ENCODE measurements at regions not wholly inside any gene's neighbourhood (a gene's known extent, or its start where the extent isn't known, plus 50 kb on each side); places are given as distances from the start of the nearest gene placed in this dataset.
A peak's percentile ranks its signal among the peaks of the same experiment; 100 is the strongest.
"Not testable (repeated sequence)": the region's sequence is repeated elsewhere in the genome, so short reads cannot be mapped to it uniquely, and the experiment has no call there.

GRCh38 chr7:121563177-121563576, 167.1 kb upstream of the FAM3C start:
- no peak for DNase-seq (ENCODE audit: low read depth in 2 of 2)

GRCh38 chr7:121562259-121562658, 166.2 kb upstream of the FAM3C start:
- DNase-seq (ENCODE audit: low read depth in 2 of 2), result no peak

GRCh38 chr7:121561717-121562116, 165.6 kb upstream of the FAM3C start:
- DNase-seq (ENCODE audit: low read depth in 2 of 2), result no peak

GRCh38 chr7:121560267-121560990, 164.3 kb upstream of the FAM3C start:
- no peak for DNase-seq (ENCODE audit: low read depth in 2 of 2)

GRCh38 chr7:121558288-121558687, 162.2 kb upstream of the FAM3C start:
- no peak for DNase-seq (ENCODE audit: low read depth in 2 of 2)

- DNase-seq (ENCODE audit: low read depth in 2 of 2), result no peak
Measured at GRCh38 chr7:121557034-121557892, 161.2 kb upstream of the FAM3C start.

GRCh38 chr7:121555558-121555957, 159.4 kb upstream of the FAM3C start:
- DNase-seq (ENCODE audit: low read depth in 2 of 2), result no peak

GRCh38 chr7:121547544-121548092, 151.5 kb upstream of the FAM3C start:
- no peak for DNase-seq (ENCODE audit: low read depth in 2 of 2)

- DNase-seq (ENCODE audit: low read depth in 2 of 2), result no peak
Measured at GRCh38 chr7:121546632-121547543, 150.8 kb upstream of the FAM3C start.

GRCh38 chr7:121545418-121545817, 149.3 kb upstream of the FAM3C start:
- DNase-seq (ENCODE audit: low read depth in 2 of 2), result no peak

- no peak for DNase-seq (ENCODE audit: low read depth in 2 of 2)
Measured at GRCh38 chr7:121544726-121545125, 148.6 kb upstream of the FAM3C start.

GRCh38 chr7:121544238-121544637, 148.1 kb upstream of the FAM3C start:
- DNase-seq (ENCODE audit: low read depth in 2 of 2), result no peak

GRCh38 chr7:121541457-121541856, 145.3 kb upstream of the FAM3C start:
- DNase-seq (ENCODE audit: low read depth in 2 of 2), result no peak

- DNase-seq (ENCODE audit: low read depth in 2 of 2), result no peak
Measured at GRCh38 chr7:121540138-121540537, 144.0 kb upstream of the FAM3C start.

GRCh38 chr7:121537031-121537430, 140.9 kb upstream of the FAM3C start:
- no peak for DNase-seq (ENCODE audit: low read depth in 2 of 2)

- no peak for DNase-seq (ENCODE audit: low read depth in 2 of 2)
Measured at GRCh38 chr7:121531175-121532070, 135.3 kb upstream of the FAM3C start.

GRCh38 chr7:121530227-121531174, 134.4 kb upstream of the FAM3C start:
- DNase-seq (ENCODE audit: low read depth in 2 of 2), result peak in 1 of 2 donors; percentile 7

- no peak for DNase-seq (ENCODE audit: low read depth in 2 of 2)
Measured at GRCh38 chr7:121529003-121529402, 132.9 kb upstream of the FAM3C start.

GRCh38 chr7:121526210-121526609, 130.1 kb upstream of the FAM3C start:
- not testable (repeated sequence) for DNase-seq (ENCODE audit: low read depth in 2 of 2)

Data from stimulated activated CD4-positive, alpha-beta T cell treated with anti-CD3 and anti-CD28 coated beads, Interleukin-1b, Interleukin-23, amount 100 ng/mL, for 1 hour (primary cell).